Natural killer cell (primary cell): ENCODE measurements at regions not wholly inside any gene's neighbourhood (a gene's known extent, or its start where the extent isn't known, plus 50 kb on each side); places are given as distances from the start of the nearest gene placed in this dataset.

Source experiments
- ATAC-seq, 3 donors: fragments of 150-1000 bp in 2 of 3; fragments of 200-7000 bp in 1 of 3; cut with Tn5 transposase; 1 replicate in 1 of 3; 2 replicates in 2 of 3; pipeline ENCODE4 v1.10.0; 2021; ENCODE audit warnings: mild to moderate bottlenecking in 2 of 3, moderate library complexity in 2 of 3
- DNase-seq, 2 donors: peaks; one replicate each; pipeline versions ENCODE4 v3.0.0 to v3.0.0-alpha.2; 2013 to 2021; ENCODE audit warnings: mixed read lengths in 1 of 2
- H3K27ac ChIP-seq: one replicate; pipeline ENCODE4 v1.5.1; 2013; ENCODE audit warnings: mild to moderate bottlenecking, low read length
- H3K27me3 ChIP-seq: one replicate; pipeline ENCODE4 v1.6.1; 2013; ENCODE audit warnings: low read length; ENCODE audit not compliant: control insufficient read depth, insufficient read depth
- H3K36me3 ChIP-seq: one replicate; pipeline ENCODE4 v1.6.1; 2013; ENCODE audit warnings: low read length; ENCODE audit not compliant: control insufficient read depth, insufficient read depth
- H3K4me1 ChIP-seq: one replicate; pipeline ENCODE4 v1.6.1; 2013; ENCODE audit warnings: low read length; ENCODE audit not compliant: control insufficient read depth, insufficient read depth
- H3K4me3 ChIP-seq: one replicate; pipeline ENCODE4 v1.5.1; 2013; ENCODE audit warnings: low read length
- H3K9me3 ChIP-seq: one replicate; pipeline ENCODE4 v1.6.1; 2013; ENCODE audit warnings: low read length; ENCODE audit not compliant: control insufficient read depth, insufficient read depth
- H3K27ac Mint-ChIP-seq, 2 donors: one replicate each; pipeline ENCODE4 v1.8.0; 2022; ENCODE audit warnings: mild to moderate bottlenecking in 2 of 2, mixed read lengths in 2 of 2, moderate library complexity in 1 of 2
- H3K27me3 Mint-ChIP-seq, 2 donors: one replicate each; pipeline ENCODE4 v1.8.0; 2022; ENCODE audit warnings: low read depth in 2 of 2, mixed read lengths in 2 of 2
- H3K36me3 Mint-ChIP-seq: one replicate; pipeline ENCODE4 v1.8.0; 2022; ENCODE audit warnings: mixed read lengths
- H3K4me1 Mint-ChIP-seq, 2 donors: one replicate each; pipeline ENCODE4 v1.8.0; 2022; ENCODE audit warnings: mixed read lengths in 2 of 2
- H3K4me3 Mint-ChIP-seq: one replicate; pipeline ENCODE4 v1.8.0; 2022; ENCODE audit warnings: mild to moderate bottlenecking, moderate library complexity, mixed read lengths
- H3K9me3 Mint-ChIP-seq, 2 donors: one replicate each; pipeline ENCODE4 v1.8.0; 2022; ENCODE audit warnings: mixed read lengths in 2 of 2
- WGBS: methylation state at CpG from one replicate; pipeline ENCODE4 v1.1.7; 2013; ENCODE audit warnings: missing lambda C conversion rate; ENCODE audit not compliant: insufficient coverage; 5-methylcytosine and 5-hydroxymethylcytosine counted together
- intact Hi-C: fragments of 100-400 bp; cut with micrococcal nuclease; formaldehyde crosslinking; loops from one replicate; pipeline ENCODE4 v1.14.2; 2022
- TF ChIP-seq, protein P1 (sequence below): fragments of 200-600 bp; IDR thresholded peaks from one replicate; pipeline ENCODE4 v1.8.0; 2022; ENCODE audit warnings: antibody characterized with exemption

DNA sequence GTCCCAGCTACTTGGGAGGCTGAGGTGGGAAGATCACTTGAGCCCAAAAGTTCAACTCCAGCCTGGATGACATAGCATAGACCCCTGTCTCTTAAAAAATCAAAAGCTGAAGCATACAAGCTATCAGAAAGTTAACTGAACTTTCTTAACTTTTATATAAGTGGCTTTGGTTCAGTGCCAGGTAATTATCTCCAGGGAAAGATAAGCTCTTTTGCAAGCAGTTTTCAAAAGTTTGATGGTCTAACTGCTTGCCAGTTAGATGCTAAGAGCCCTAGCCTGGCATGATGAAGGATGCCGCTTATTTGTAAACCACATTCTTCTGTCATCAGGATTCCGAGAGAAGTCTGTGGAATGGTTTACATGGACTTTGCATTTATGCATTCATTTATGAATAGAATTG, 409.1 kb downstream of the AEBP2 start:
- 87% methylated on average over 2 of the region's 2 CpGs for WGBS
- Histone ChIP-seq H3K4me3 (no peak overlapping the region), H3K27ac (no peak overlapping the region), H3K9me3 (no peaks in the 10 kb centered on the region), H3K4me1 (no peaks in the 10 kb centered on the region), H3K36me3 (no peaks in the 10 kb centered on the region), H3K27me3 (no peaks in the 10 kb centered on the region)
- Mint-ChIP-seq H3K9me3 (no peaks in the 10 kb centered on the region), H3K4me3 (no peak overlapping the region), H3K4me1 (no peaks in the 10 kb centered on the region), H3K27ac (no peak overlapping the region), H3K36me3 (no peaks in the 10 kb centered on the region), H3K27me3 (peaks cover 0 to 9% of the 10 kb centered on the region in 2 donors)
- DNase-seq (no peak), ATAC-seq (no peak)
- intact Hi-C loops = no loop called here
- TF ChIP-seq, protein P1, sequence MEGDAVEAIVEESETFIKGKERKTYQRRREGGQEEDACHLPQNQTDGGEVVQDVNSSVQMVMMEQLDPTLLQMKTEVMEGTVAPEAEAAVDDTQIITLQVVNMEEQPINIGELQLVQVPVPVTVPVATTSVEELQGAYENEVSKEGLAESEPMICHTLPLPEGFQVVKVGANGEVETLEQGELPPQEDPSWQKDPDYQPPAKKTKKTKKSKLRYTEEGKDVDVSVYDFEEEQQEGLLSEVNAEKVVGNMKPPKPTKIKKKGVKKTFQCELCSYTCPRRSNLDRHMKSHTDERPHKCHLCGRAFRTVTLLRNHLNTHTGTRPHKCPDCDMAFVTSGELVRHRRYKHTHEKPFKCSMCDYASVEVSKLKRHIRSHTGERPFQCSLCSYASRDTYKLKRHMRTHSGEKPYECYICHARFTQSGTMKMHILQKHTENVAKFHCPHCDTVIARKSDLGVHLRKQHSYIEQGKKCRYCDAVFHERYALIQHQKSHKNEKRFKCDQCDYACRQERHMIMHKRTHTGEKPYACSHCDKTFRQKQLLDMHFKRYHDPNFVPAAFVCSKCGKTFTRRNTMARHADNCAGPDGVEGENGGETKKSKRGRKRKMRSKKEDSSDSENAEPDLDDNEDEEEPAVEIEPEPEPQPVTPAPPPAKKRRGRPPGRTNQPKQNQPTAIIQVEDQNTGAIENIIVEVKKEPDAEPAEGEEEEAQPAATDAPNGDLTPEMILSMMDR = no peak

DNA sequence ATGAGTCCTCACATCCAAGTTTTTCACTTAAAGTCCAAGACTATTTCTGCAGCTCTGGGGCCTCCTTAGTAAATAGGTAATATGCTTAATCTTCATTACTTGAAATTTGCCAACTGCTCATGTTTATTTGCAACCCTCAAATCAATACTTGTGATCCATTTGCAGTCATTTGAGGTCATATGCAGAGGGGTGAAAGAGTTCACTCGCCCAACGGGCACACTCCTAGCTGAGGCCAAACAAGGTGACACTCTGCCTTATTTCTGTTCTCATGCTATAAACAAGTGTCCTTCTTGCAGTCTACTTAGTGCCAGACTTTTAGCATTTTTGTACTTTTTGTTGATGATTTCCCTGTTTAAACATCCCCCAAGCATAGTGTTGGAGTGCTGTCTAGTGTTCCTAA, 409.9 kb downstream of the AEBP2 start:
- intact Hi-C loops = no loop called here
- DNase-seq = no peak
- WGBS = 92% methylated on average over 2 of the region's 2 CpGs
- Mint-ChIP-seq H3K27ac (no peak overlapping the region), H3K9me3 (no peaks in the 10 kb centered on the region), H3K27me3 (peaks cover 0 to 9% of the 10 kb centered on the region in 2 donors), H3K36me3 (no peaks in the 10 kb centered on the region), H3K4me1 (no peaks in the 10 kb centered on the region), H3K4me3 (no peak overlapping the region)
- Histone ChIP-seq H3K36me3 (no peaks in the 10 kb centered on the region), H3K27ac (no peak overlapping the region), H3K9me3 (no peaks in the 10 kb centered on the region), H3K27me3 (no peaks in the 10 kb centered on the region), H3K4me1 (no peaks in the 10 kb centered on the region), H3K4me3 (no peak overlapping the region)
- no peak for ATAC-seq
- TF ChIP-seq, protein P1 = no peak

DNA sequence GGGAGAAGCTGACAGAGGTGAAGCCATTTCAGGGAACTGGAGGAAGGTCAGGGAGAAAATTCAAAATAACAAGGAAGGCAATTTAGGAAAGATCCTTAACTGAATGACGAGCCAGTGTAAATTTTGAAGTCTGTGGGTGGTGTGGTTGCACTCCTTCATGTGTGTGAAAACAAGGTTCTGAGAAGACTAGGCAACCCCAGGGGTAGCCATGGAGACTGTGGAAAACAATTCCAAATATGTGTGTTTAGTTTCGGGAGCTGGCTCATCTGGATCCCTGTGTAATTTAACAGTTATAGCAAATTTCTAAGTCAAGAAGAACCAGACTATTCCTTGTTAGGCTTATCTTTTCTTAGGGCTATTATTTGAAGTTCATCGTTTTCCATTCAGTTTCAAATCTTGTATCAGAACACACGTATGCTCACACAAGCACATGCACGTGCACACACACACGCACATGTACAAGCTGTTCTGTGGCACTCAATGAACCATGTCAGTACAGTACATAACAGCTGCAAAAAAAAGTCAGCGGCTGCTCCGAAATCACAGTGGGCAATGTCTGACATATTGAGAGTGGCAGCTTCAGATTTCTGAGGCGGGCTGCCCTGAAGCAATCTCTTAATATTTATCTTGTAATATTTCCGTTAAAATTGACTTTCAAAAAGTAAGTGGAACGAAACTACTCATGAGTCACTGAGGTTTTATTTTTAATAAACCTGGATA, 411.2 kb downstream of the AEBP2 start:
- Histone ChIP-seq H3K27ac (no peak overlapping the region), H3K4me1 (no peaks in the 10 kb centered on the region), H3K36me3 (no peaks in the 10 kb centered on the region), H3K4me3 (no peak overlapping the region), H3K9me3 (no peaks in the 10 kb centered on the region), H3K27me3 (no peaks in the 10 kb centered on the region)
- intact Hi-C loops = no loop called here
- Mint-ChIP-seq H3K36me3 (no peaks in the 10 kb centered on the region), H3K4me1 (no peaks in the 10 kb centered on the region), H3K27me3 (peaks cover 7 to 11% of the 10 kb centered on the region in 2 donors), H3K4me3 (no peak overlapping the region), H3K27ac (no peak overlapping the region), H3K9me3 (no peaks in the 10 kb centered on the region)
- TF ChIP-seq, protein P1 = no peak
- no peak for DNase-seq
- ATAC-seq = no peak
- WGBS = 82% methylated on average over 11 of the region's 11 CpGs
